SK-N-MC (cell line): ENCODE measurements at regions not wholly inside any gene's neighbourhood (a gene's known extent, or its start where the extent isn't known, plus 50 kb on each side); places are given as distances from the start of the nearest gene placed in this dataset.

ENCODE experiments used
- EZH2 ChIP-seq: fragments of 200-600 bp; sonication (generic); IDR thresholded peaks from one replicate; pipeline ENCODE4 v1.6.1; 2017; ENCODE audit warnings: antibody characterized with exemption
- FOXP2 ChIP-seq: optimal IDR thresholded peaks from 2 replicates; pipeline ENCODE3; 2011; ENCODE audit warnings: mild to moderate bottlenecking, moderate library complexity; ENCODE audit not compliant: insufficient read depth; ENCODE audit errors: extremely low read length, control extremely low read depth
- POLR2AphosphoS5 ChIP-seq: IDR thresholded peaks from 2 replicates; pipeline ENCODE4 v1.6.1; 2012; ENCODE audit warnings: mild to moderate bottlenecking, low read depth, low read length, borderline replicate concordance

GRCh38 chr12:62129291-62129690 is 130.9 kb upstream of the USP15 start:
- TF ChIP-seq EZH2 = no peak
- no peak for TF ChIP-seq POLR2AphosphoS5
- no peak for TF ChIP-seq FOXP2
